ENCODE measurements at regions not wholly inside any gene's neighbourhood (a gene's known extent, or its start where the extent isn't known, plus 50 kb on each side); places are given as distances from the start of the nearest gene placed in this dataset.

DNA sequence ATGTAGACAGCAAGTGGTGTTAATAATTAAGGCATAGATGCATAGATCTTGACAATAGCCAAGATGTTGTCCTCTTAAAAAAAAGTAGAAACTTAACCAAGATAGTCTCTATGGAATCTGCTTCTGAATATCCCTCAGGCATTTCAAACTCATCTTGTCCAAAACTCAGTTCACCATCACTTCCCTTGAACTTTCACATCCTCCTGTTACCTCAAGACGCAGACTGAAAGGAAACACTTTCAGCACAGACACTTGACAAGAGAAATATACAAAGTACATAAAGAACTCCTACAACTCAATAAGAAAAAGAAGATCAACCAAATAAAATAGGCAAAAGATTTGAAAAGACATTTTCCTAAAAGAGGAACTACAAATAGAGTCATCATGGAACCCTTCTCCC lies 451.1 kb downstream of the FOXO1 start:
- TF ChIP-seq EZH2phosphoT487 (IDR thresholded peaks at IDR 0.05; ENCODE audit: borderline replicate concordance, low read depth, low read length) = no peak
- TF ChIP-seq, protein P1, sequence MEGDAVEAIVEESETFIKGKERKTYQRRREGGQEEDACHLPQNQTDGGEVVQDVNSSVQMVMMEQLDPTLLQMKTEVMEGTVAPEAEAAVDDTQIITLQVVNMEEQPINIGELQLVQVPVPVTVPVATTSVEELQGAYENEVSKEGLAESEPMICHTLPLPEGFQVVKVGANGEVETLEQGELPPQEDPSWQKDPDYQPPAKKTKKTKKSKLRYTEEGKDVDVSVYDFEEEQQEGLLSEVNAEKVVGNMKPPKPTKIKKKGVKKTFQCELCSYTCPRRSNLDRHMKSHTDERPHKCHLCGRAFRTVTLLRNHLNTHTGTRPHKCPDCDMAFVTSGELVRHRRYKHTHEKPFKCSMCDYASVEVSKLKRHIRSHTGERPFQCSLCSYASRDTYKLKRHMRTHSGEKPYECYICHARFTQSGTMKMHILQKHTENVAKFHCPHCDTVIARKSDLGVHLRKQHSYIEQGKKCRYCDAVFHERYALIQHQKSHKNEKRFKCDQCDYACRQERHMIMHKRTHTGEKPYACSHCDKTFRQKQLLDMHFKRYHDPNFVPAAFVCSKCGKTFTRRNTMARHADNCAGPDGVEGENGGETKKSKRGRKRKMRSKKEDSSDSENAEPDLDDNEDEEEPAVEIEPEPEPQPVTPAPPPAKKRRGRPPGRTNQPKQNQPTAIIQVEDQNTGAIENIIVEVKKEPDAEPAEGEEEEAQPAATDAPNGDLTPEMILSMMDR (conservative IDR thresholded peaks at IDR 0.05; ENCODE audit: low read length) = no peak
- DNase-seq (ENCODE audit: low spot score) = no peak
- intact Hi-C loops (cut with micrococcal nuclease; ENCODE audit: unreplicated experiment) = no loop called here
- H3K27ac ChIP-seq (ENCODE audit: low read depth, low read length, poor library complexity, severe bottlenecking) = no peak overlapping the region
- peaks cover 18% of the 10 kb centered on the region for H3K4me1 ChIP-seq (ENCODE audit: insufficient read depth, low read length, poor library complexity, severe bottlenecking)
- no peaks in the 10 kb centered on the region for H3K36me3 ChIP-seq (ENCODE audit: insufficient read depth, low read length)
- no peaks in the 10 kb centered on the region for H3K9me2 ChIP-seq (ENCODE audit: insufficient read depth, low read length)
- H3K9me3 ChIP-seq (ENCODE audit: low read length) = no peaks in the 10 kb centered on the region
- no peak overlapping the region; the same call in 1 of the 2 replicates for H2AFZ ChIP-seq (ENCODE audit: low read length)
- no peaks in the 10 kb centered on the region for H3K79me2 ChIP-seq (ENCODE audit: insufficient read depth, low read depth, low read length)
- H3K4me3 ChIP-seq (ENCODE audit: low read depth, low read length, poor library complexity, severe bottlenecking) = no peak overlapping the region
- BruUV-seq (replicated peaks) = no TSS peak
- CTCF ChIA-PET (ENCODE audit: unreplicated experiment) = no interaction called here
- H4K20me1 ChIP-seq (ENCODE audit: insufficient read depth, low read length) = no peaks in the 10 kb centered on the region
- H3K4me2 ChIP-seq (ENCODE audit: low read length) = no peak overlapping the region
- POLR2A ChIA-PET = no interaction called here

DNA sequence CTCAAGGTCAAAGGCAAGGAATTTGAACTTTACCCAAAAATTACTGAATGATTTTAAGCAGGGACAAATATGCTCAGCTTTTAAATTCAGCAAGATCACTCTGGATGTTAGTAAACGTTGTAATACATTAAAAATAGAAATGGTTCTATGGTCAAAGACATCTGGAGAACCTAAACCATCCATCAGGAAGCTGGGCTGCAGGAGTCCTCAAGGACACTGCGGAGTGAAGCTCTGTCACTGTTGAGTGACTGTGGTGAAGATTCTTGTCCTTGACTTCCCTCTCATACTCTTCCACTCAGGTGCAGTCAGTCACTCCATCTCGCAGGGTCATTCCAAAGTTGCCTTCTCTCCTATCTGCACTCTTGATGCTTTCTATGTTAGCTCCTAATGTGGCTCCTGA lies 450.7 kb downstream of the FOXO1 start:
- H3K79me2 ChIP-seq (ENCODE audit: insufficient read depth, low read depth, low read length) = no peaks in the 10 kb centered on the region
- H3K27ac ChIP-seq (ENCODE audit: low read depth, low read length, poor library complexity, severe bottlenecking) = no peak overlapping the region
- no peaks in the 10 kb centered on the region for H3K36me3 ChIP-seq (ENCODE audit: insufficient read depth, low read length)
- POLR2A ChIA-PET = no interaction called here
- H3K4me2 ChIP-seq (ENCODE audit: low read length) = no peak overlapping the region
- H3K4me3 ChIP-seq (ENCODE audit: low read depth, low read length, poor library complexity, severe bottlenecking) = no peak overlapping the region
- H3K9me2 ChIP-seq (ENCODE audit: insufficient read depth, low read length) = no peaks in the 10 kb centered on the region
- BruUV-seq (replicated peaks) = no TSS peak
- intact Hi-C loops (cut with micrococcal nuclease; ENCODE audit: unreplicated experiment) = no loop called here
- H4K20me1 ChIP-seq (ENCODE audit: insufficient read depth, low read length) = no peaks in the 10 kb centered on the region
- CTCF ChIA-PET (ENCODE audit: unreplicated experiment) = no interaction called here
- peaks cover 14% of the 10 kb centered on the region for H3K4me1 ChIP-seq (ENCODE audit: insufficient read depth, low read length, poor library complexity, severe bottlenecking)
- no peaks in the 10 kb centered on the region for H3K9me3 ChIP-seq (ENCODE audit: low read length)
- DNase-seq (ENCODE audit: low spot score) = no peak
- TF ChIP-seq, protein P1 (conservative IDR thresholded peaks at IDR 0.05; ENCODE audit: low read length) = no peak
- no peak for TF ChIP-seq EZH2phosphoT487 (IDR thresholded peaks at IDR 0.05; ENCODE audit: borderline replicate concordance, low read depth, low read length)
- H2AFZ ChIP-seq (ENCODE audit: low read length) = no peak overlapping the region; the same call in 1 of the 2 replicates

DNA sequence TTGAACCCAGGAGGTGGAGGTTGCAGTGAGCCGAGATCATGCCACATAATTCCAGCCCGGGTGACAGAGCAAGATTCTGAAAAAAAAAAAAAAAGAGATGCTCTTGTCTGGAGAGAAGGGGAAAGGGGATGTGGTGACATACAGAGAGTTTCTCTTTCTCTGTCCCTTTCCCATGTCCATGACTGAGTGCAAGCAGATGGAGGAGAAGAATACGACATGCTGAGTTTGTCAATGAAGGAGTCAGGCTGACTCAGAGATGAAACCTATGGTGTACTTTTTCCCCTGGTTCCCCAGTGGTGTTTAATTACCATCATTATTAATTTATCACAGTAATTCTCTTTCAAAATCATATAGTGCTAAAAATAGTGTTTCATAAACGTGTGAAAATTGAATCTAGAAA lies 448.8 kb downstream of the FOXO1 start:
- no peak for DNase-seq (ENCODE audit: low spot score)
- no peak for TF ChIP-seq EZH2phosphoT487 (IDR thresholded peaks at IDR 0.05; ENCODE audit: borderline replicate concordance, low read depth, low read length)
- TF ChIP-seq, protein P1 (conservative IDR thresholded peaks at IDR 0.05; ENCODE audit: low read length) = no peak
- H3K4me3 ChIP-seq (ENCODE audit: low read depth, low read length, poor library complexity, severe bottlenecking) = no peak overlapping the region
- no peaks in the 10 kb centered on the region for H3K36me3 ChIP-seq (ENCODE audit: insufficient read depth, low read length)
- BruUV-seq (replicated peaks) = no TSS peak
- H3K4me1 ChIP-seq (ENCODE audit: insufficient read depth, low read length, poor library complexity, severe bottlenecking) = peaks cover 4% of the 10 kb centered on the region
- POLR2A ChIA-PET = interaction anchor here (1.6 kb wide), 1 partner anchor 11 kb away, joined by 7 read pairs; no protein-coding TSS in a partner anchor
- no peaks in the 10 kb centered on the region for H3K79me2 ChIP-seq (ENCODE audit: insufficient read depth, low read depth, low read length)
- intact Hi-C loops (cut with micrococcal nuclease; ENCODE audit: unreplicated experiment) = no loop called here
- CTCF ChIA-PET (ENCODE audit: unreplicated experiment) = no interaction called here
- H3K27ac ChIP-seq (ENCODE audit: low read depth, low read length, poor library complexity, severe bottlenecking) = no peak overlapping the region
- no peaks in the 10 kb centered on the region for H4K20me1 ChIP-seq (ENCODE audit: insufficient read depth, low read length)
- no peaks in the 10 kb centered on the region for H3K9me2 ChIP-seq (ENCODE audit: insufficient read depth, low read length)
- H3K9me3 ChIP-seq (ENCODE audit: low read length) = no peaks in the 10 kb centered on the region
- H3K4me2 ChIP-seq (ENCODE audit: low read length) = no peak overlapping the region
- no peak overlapping the region for H2AFZ ChIP-seq (ENCODE audit: low read length)
